ENCODE measurements at regions not wholly inside any gene's neighbourhood (a gene's known extent, or its start where the extent isn't known, plus 50 kb on each side); places are given as distances from the start of the nearest gene placed in this dataset.

DNA sequence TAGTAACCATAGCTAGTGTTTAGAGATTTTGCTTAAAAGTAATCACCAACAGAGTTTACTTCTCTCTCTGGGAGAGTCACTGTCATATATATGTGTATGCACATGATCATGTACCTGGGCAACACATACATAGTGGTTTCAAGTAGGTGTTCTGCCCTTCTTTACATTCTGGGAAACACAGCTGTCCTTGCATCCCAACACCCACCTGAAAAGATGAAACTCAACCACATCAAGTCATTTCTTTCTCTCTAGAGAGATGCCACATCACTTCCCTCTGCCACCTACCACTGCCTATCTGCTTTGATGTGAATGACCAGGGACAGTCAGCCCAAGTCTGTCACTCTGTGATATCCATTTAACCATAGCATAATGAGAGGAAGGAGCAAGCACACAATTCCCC is 155.8 kb upstream of the GADL1 start:
- DNase-seq (ENCODE audit: low spot score) = no peak

DNA sequence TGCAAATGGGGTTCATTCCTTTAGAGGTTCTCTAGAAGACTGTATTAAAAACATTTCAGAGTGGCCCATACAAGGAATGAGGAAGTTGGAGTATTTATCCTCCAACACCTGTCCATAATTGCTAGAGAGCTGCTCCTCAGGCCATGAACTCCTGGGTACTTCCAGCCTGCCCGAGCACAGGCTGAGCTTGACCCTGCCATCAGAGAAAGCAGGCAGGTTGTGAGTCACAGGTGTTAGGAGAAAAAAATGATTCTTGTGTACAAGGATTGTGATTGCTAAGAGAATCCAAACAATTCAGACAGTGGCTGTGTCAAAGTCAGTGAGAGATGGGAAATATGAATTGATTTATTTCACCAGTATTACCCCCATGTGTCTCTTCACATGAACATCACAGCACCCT is 156.8 kb upstream of the GADL1 start:
- DNase-seq (ENCODE audit: low spot score) = no peak

DNA sequence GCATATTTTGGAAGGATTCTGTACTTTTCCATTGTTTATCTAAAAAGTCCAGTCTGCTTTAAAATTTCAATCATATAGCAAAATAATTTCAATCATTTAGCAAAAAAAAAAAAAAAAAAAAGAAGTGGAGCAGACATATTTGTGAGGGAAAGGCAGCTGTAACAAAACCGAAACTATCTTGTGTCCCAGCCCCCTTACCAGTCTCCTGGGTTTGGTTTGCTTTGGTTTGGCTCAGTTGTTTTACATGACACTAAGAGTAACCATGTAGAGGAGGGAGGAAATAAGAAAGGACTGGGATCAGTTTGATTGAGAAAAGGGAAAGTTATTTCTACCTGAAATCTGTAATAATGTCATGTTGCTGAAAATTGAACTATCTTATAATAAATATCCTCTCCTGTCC is 158.8 kb upstream of the GADL1 start:
- DNase-seq (ENCODE audit: low spot score) = no peak

DNA sequence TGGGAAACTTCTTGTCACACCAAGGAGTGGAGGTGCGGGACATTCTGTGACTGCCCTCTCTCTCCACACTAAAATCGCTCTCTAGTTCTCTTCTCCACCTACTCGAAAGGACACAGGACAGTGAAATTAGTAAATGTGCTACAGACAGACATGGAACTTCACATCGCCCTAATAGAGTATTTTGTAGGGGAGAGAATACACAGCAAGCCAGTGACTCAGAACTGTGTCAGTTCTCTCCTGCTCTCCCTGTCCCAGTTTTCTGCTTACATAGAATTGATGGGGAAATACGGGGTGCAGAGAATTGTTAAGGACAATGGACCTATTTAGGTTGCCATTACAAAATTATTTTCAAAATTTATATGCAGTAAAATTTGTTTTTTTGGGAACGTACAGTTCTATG is 159.6 kb upstream of the GADL1 start:
- no peak for DNase-seq (ENCODE audit: low spot score)

DNA sequence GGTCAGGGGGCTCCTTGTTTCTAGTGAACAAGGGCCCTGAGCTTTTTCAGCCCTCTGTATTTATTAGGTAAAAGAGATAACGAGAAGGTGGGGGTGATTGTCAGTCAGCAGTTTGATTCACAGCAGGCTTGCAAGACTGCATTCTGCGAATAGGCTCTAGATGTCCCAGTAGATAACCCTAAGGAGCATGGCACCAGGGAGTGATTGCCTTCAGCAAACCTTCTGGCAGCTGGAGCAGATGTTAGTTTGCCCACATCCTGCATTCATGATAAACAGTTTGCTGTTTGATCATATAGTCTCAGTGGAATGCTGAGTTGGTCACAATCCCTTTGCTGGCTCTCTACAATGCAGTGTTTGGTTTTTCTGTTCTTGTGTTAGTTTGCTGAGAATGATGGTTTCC is 161.3 kb upstream of the GADL1 start:
- no peak for DNase-seq (ENCODE audit: low spot score)

DNA sequence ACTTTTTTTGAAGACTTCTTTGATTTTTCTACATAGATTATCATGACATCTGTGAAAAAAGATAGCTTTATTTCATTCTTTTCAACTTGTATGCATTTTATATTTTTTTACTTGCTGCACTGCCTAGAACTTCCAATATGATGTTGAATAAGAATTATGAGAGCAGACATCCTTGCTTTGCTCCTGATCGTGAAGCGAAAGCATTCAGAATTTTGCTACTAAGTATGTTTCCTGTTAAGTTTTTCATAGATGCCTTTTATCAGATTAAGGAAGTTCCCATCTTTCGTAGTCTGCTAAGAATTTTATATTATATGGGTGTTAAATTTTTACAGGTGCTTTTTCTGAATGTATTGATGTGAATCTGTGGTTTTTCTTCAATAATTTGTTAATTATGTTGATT is 163.4 kb upstream of the GADL1 start:
- no peak for DNase-seq (ENCODE audit: low spot score)

DNA sequence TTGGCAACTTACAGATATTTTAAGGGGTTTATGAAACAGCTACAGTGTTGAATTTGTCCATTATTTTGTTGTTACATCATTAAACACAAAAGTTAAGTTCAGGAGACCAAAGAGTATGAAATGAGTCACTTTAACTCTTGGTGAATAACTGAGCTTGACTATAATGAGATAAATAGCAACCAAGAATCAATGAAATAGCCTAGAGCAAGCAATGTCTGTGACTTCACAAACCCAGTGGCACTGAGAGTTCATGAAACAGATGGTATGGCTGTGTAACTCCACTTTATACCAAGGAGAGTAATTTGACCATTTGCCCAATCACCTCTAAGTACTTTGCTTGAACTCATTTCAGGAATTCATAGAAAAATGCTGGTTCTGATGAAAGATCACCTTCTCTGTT is 169.6 kb upstream of the GADL1 start:
- no peak for DNase-seq (ENCODE audit: low spot score)

DNA sequence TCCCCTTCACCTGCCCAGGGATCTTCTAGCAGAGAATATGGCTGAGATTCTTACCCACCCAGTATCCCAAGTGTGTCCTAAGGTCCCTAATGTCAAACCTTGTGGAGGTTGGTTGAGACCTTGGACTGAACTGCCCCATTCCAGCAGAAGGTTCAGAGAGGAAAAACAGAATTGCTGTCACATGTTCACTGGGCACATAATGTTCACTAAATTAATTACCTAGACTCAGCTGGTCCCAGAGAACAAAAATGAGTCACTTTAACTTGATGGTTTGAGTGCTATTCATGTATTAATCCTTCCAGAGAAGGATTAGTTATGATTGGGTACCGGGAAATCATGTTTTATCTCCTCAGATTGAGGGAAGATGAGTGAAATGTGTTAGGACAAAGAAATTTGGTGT is 171.3 kb upstream of the GADL1 start:
- no peak for DNase-seq (ENCODE audit: low spot score)

DNA sequence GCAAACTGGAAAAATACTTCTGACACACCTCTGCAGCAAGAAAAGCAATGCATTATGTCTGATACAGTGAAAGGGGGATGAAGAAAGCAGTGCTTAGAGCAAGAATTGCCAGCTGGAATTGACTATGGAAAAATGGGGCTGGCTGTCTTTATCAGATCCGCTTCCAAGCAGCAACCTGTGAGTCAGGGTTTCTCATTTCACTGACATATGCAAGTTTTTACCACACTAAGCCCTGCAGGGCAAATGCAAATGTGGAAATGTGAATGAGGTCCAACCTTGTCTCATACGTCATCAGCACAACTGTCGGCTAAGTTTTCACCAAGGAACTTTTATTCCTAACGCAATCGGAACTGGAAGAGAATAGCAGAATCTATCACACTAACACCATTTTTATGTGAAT is 172.5 kb upstream of the GADL1 start:
- DNase-seq (ENCODE audit: low spot score) = no peak

DNA sequence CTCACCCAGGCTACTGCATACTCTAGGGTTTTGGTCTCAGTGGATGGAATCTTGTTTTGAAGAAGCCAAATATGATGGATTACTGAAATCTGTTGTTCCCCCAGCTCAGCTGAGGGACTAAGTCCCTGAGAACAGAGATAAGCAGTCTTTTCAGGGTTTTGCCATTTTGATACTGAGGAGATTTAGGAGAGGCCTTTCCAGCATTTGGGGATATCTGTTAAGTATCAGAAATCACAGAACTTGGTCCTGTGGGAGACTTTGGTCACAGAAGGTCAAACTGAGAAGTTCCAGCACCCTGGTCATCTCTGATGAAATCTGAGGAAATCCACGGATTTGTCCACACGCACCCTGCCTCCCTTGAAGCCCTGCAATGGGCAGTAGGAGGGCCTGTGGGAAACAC is 181.0 kb upstream of the GADL1 start:
- DNase-seq (ENCODE audit: low spot score) = no peak

DNA sequence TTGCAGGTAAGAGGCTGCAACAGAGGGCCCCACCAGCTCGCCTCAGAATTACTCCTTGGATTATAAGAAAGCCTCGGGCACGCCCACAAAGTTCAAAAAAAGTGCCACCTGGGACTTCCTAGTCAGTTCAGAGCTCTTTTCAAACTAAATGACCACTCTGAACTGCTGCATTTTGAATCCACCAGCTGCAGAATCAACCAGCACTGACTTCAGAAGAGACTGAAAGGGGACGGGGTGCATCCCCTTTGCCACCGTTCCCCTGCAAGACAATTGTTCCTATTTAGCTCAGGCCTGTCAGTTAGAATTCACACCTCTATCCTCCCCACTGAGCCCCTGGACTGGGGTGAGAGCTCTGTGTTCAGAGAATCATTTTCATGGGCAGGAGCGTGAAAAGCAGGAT is 181.4 kb upstream of the GADL1 start:
- DNase-seq (ENCODE audit: low spot score) = no peak

DNA sequence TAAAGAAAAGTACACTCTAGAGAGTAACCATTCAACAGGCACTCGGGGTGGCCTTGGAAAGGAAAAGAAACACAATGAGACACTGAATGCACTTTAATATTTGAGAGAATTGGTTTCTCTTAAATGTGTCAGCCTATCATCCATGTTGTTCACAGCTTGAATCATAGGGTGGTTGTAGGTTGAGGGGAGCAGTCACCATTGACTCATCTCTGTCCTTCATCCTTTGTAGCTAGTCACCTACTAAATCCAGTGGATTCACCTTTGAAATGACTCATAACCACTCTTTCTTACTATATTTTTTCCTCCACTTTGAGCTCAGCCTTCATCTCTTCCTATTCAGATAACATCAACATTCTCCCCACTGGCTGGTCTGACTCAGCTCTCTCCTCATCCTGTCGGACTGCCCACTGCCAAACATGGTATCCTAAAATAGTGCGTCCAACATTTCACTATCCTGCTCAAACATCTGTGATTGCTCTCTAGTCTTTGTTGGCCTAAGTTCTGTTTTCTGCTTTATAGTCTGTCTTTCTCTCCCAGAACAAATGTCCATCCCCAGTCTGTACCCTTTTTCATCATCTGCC is 182.7 kb upstream of the GADL1 start:
- DNase-seq (ENCODE audit: low spot score) = peak; percentile 16

DNA sequence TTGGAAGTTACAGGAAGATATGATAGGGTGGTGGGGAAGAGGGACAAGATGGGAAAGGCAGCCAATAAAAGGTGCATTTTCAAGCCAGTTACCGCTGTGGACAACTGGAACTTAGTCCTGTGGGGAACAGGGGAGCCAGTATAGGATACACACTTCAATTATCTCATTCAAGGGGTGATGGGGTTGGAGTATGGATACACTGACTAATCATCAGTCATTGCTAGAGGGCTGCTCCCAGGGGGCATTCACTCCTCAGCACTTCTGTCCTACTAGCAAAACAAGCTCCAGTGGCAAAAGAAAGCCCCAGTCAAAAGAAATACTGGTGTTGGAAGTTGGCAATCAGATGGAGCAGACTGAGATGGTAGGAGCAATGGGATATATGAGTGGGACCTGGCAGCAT is 183.4 kb upstream of the GADL1 start:
- DNase-seq (ENCODE audit: low spot score) = no peak

DNA sequence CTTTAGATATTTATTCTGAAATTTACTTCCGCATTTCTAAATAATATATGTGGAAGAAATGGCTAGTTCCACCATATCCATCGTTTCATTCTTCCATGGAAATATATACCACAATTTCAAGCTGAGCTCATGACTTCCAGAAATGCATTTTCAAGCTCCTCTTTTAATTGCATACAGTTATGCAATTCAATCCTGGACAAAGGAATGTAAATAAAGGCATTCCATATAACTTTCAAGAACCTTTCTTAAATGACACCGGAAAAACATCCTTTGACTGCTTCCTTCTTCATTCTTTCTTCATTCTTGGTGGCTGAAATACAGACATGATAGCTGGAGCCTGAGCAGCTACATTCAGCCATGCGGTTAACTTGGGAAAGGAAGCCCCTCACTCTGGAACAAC is 185.2 kb upstream of the GADL1 start:
- DNase-seq (ENCODE audit: low spot score) = no peak

DNA sequence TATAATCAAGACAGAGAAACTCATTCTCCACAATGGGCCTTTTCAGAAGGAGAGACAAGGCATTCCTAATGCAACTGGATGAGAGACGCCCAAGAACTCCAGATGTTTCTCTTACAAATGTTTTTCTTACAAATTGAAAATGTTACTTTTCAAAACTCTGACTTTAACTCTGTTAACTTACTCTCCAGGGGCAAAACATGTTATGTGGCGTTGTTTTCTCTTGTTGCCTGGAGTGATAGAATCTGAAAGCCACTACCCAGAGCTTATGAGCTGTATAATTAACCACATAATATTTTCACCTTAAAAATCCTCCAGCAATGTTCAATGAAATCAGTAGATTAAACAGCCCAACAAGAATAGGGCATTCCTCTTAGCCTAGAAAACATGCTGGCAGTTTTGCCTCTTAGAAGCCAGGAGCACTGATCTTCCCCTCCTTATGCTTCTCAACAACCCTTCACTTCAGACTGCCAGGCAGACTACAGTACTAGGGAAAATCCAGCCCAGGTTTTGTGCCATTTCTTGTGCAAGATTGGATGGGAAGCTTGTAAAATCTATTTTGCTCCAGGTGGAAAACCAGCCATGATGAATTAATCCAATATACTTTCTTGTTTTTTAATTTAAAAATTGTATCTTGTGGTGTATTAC is 186.7 kb upstream of the GADL1 start:
- DNase-seq (ENCODE audit: low spot score) = no peak

DNA sequence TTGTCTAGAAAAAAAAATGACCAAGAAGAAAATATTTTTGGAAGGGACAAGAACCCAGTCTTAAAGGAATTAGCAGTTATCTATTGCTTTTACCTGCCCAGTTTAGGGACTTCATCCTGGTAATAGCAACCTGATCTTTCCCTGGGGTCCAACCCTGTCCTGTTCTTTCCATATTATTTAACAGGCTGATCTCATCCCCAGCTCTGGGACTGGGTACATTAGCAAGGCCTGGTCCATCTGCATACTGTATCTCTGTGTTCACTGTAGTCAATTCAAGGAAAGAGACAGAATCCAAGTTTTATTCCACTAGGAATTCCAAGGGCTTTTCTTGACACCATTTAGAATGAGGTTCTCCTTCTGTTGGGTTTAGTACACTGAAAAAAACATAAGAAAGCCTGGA is 191.7 kb upstream of the GADL1 start:
- DNase-seq (ENCODE audit: low spot score) = no peak

DNA sequence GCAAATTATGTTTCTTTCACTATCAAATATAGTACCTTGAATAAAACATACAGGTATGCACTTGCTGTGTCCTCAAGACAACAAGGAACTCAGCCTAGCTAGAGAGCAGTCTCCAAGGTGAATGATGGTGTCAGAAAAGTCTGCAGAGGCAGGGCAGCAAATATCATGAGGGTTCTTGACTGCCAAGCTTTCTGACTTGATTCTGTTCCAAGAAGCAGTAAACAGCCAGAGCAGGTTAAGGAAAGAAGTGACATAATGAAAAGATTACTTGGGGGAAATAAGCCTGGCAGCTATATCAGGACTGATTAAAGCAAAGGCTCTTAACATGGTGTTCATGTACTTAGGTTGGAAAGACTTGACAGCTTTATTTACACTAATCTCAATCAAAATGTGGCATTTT is 192.2 kb upstream of the GADL1 start:
- no peak for DNase-seq (ENCODE audit: low spot score)

DNA sequence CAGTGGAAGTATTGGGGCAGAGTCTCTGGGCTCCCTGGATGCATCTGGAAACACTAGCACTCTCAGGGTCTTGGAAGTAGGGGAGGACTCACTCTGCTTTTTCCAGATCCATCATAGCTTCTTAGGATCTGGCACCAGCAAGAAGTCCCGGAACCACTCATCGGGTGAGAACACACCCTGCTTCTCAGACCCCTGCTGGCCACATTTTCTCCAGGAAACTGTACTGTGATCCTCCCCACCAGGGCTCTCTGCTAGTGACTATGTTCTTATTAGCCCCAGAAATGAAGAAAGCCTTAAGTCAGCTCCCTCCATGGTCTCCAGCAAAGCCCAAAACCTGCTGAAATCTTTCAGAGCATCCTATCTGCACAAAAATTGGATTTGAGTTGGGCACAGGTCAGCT is 197.3 kb upstream of the GADL1 start:
- no peak for DNase-seq (ENCODE audit: low spot score)

DNA sequence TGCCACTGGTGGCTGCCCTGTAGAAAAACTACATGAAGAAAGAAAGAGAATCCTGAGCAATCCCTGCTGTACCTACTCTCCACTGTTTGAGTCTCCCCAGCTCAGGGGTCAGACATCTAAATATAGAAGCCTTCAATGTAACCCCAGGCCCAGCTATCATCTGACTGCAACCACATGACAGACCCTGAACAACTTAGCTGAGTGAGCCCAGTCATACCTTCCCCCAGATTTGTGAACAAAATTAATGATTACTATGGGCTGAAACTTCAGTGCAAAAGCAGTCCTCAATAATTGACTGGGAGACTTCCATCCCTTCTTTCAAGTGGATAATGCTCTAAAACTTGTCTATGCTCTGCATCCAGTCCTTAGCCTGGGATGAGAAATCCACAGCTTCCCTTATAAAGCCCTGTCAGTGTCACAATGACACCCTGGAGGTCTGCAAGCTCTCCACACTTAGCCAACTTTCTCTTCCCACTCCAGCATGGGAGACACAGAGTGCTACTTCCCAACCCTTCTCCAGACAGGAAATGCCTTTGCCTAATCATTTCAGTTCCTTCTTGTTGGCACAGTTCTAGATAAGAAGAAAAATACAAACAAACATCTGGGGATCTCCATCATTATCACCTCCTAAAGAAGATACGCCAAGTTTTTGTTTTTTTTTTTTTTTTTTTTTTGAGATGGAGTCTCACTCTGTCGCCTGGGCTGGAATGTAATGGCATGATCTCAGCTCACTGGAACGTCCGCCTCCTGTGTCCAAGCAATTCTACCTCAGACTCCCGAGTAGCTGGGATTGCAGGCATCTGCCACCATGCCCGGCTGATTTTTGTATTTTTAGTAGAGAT is 198.5 kb upstream of the GADL1 start:
- DNase-seq (ENCODE audit: low spot score) = no peak

DNA sequence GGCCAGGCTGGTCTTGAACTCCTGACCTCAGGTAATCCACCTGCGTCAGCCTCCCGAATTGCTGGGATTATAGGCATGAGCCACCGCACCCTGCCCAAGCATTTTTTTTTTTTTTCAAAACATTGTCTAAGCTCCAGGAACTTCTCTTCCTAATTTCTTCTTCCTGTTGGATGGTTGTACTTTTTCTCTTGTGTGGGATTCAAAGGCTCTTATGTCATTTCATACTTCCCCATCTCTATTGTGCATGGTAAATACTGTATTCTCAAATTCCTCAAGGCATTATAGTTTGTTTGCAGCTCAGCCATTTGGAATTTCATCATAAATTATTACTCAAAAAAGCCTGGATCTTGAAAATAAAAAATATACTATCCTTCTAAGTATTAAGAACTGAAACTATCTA is 199.1 kb upstream of the GADL1 start:
- no peak for DNase-seq (ENCODE audit: low spot score)

DNA sequence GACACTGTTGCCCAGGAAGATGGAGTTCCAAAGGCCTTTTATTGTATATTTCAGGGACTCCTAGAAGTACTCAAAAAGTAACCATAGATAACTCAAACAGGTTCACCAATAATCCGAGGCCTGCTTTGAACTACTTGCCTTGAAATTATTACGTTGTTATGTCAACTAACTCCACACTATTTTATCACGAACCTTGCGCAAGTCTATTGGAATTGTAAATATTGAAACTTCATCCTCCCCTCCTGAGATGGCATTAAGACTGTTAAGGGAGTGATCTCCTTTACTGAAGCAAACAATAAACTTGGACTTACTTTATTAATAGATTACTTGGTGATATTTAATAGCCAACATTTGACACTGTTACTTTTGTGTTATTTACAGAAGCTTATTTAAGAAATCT is 199.6 kb upstream of the GADL1 start:
- no peak for DNase-seq (ENCODE audit: low spot score)

DNA sequence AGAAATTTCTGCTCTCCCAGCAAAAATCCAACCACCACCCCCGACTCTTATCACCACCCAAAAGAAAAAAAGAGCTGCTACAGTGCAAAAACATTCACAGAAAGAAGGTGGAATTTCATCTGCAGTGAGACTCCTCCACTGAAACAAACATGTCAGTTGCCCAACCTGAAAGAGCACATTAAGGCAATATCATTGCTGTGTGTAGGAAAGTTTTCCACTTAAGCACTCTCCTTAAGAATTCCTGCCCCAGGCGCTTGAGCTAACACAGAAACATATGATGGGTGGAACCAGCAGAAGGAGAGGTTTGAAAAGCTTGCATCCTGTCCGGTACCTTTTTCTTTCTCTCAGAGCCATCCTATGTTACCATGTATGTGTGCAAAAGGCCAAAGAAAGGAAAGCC is 200.8 kb upstream of the GADL1 start:
- DNase-seq (ENCODE audit: low spot score) = no peak

DNA sequence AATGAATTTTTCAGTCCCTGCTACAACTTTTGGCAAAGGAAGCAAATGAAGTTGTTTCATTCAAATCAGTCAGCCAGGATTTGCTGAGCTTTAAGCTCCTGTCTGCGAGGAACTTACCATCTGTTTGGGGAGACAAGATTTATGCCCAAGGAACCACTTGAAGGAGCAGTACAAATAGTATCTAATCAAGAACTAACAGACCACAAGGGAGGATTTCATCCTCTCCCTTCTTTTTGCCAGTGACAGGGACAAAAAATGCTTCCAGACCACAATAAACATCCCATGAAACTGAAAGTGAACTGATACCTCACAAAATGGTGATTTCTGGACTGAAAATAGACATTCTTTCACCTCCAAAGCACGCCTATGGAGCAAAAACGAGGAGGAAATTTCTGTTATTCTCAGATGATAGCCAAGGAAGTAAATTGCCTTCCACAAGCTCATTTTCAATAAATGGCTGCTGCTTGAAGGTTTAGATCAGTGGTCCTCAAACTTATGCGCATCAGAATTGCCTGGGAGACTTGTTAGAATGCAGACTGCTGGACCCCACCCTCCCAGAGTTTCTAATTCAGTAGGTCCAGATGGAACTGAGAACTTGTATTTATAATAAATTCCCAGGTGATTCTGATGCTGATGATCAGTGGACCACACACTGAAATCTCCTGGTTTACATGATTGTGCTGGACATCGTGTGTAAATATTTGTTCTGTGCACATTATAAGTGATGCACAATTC is 202.4 kb upstream of the GADL1 start:
- no peak for DNase-seq (ENCODE audit: low spot score)

Measured in HT-29 (cell line).